Ascending aorta (tissue), 2 donors: ENCODE measurements at regions not wholly inside any gene's neighbourhood (a gene's known extent, or its start where the extent isn't known, plus 50 kb on each side); places are given as distances from the start of the nearest gene placed in this dataset.

Source experiments
- DNase-seq, 2 donors: peaks; one replicate each; pipeline ENCODE4 v3.0.0-alpha.2; 2019; ENCODE audit warnings: low spot score in 2 of 2
- H3K27ac ChIP-seq, 2 donors: fragments of 200-600 bp; sonication (generic); one replicate each; pipeline ENCODE4 v1.5.1; 2016 to 2017; ENCODE audit warnings: mild to moderate bottlenecking in 1 of 2
- H3K27me3 ChIP-seq: fragments of 200-600 bp; sonication (generic); one replicate; pipeline ENCODE4 v1.5.1; 2017
- H3K36me3 ChIP-seq, 2 donors: fragments of 200-600 bp; sonication (generic); one replicate each; pipeline ENCODE4 v1.5.1; 2016
- H3K4me1 ChIP-seq, 2 donors: fragments of 200-600 bp; sonication (generic); one replicate each; pipeline ENCODE4 v1.5.1; 2016 to 2017; ENCODE audit warnings: mild to moderate bottlenecking in 1 of 2
- H3K4me3 ChIP-seq, 2 donors: fragments of 200-600 bp; sonication (generic); one replicate each; pipeline ENCODE4 v1.5.1; 2016 to 2017; ENCODE audit warnings: mild to moderate bottlenecking in 1 of 2
- H3K9me3 ChIP-seq, 2 donors: fragments of 200-600 bp; sonication (generic); one replicate each; pipeline ENCODE4 v1.5.1; 2016
- CTCF ChIP-seq, 3 experiments: fragments of 200-600 bp in 2 of 3; fragments of 450-650 bp in 1 of 3; sonication (generic) in 2 of 3; IDR thresholded peaks; one replicate each; pipeline ENCODE4 v1.5.1; 2016 to 2019; ENCODE audit warnings: antibody characterized with exemption in 3 of 3, mild to moderate bottlenecking in 1 of 3, moderate library complexity in 1 of 3
- intact Hi-C: fragments of 100-400 bp; cut with DNase I; formaldehyde crosslinking; loops from one replicate; pipeline ENCODE4 v1.15.1; 2023

- H3K4me3 ChIP-seq, result no peak overlapping the region
- no peaks in the 10 kb centered on the region for H3K27me3 ChIP-seq
- no peaks in the 10 kb centered on the region for H3K9me3 ChIP-seq
- H3K27ac ChIP-seq, result no peak overlapping the region
- H3K4me1 ChIP-seq, result no peaks in the 10 kb centered on the region
- DNase-seq, result no peak
- H3K36me3 ChIP-seq, result no peaks in the 10 kb centered on the region
- no peak for TF ChIP-seq CTCF (IDR thresholded peaks at IDR 0.05)
- intact Hi-C loops, result loop anchor here (10.0 kb wide), 1 partner anchor 73 kb away; no protein-coding TSS in a partner anchor
Observed at GRCh38 chr1:232112076-232112475, 485.5 kb downstream of the DISC1 start.

DNA sequence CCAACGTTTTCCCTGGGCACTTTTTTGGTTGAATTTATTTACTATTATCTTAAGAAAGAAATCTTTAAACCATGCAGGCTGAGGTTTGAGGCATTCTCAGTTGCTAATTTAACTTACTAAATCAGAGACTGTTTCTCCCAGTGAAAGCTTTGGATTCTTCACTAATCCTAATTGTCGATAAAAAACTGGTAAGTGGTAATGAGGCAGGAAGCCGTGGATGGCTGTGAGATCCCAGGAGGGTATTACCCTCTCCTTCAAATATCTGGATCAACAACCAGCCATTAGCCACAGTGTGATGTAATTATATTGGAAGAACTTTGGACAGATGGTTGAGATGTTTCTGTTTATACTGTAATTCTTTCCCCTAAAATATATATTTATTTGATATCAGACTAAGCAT lies 485.0 kb downstream of the DISC1 start:
- H3K4me3 ChIP-seq, result no peak overlapping the region
- DNase-seq, result no peak
- no peak overlapping the region for H3K27ac ChIP-seq
- H3K27me3 ChIP-seq, result no peaks in the 10 kb centered on the region
- no peaks in the 10 kb centered on the region for H3K36me3 ChIP-seq
- intact Hi-C loops, result loop anchor here (10.0 kb wide), 1 partner anchor 73 kb away; no protein-coding TSS in a partner anchor
- no peaks in the 10 kb centered on the region for H3K4me1 ChIP-seq
- H3K9me3 ChIP-seq, result no peaks in the 10 kb centered on the region
- no peak for TF ChIP-seq CTCF (IDR thresholded peaks at IDR 0.05)

- H3K27me3 ChIP-seq, result no peaks in the 10 kb centered on the region
- H3K27ac ChIP-seq, result no peak overlapping the region
- DNase-seq, result no peak
- H3K9me3 ChIP-seq, result no peaks in the 10 kb centered on the region
- intact Hi-C loops, result loop anchor here (10.0 kb wide), 1 partner anchor 74 kb away; no protein-coding TSS in a partner anchor
- H3K4me1 ChIP-seq, result no peaks in the 10 kb centered on the region
- no peak overlapping the region for H3K4me3 ChIP-seq
- TF ChIP-seq CTCF (IDR thresholded peaks at IDR 0.05), result no peak
- H3K36me3 ChIP-seq, result no peaks in the 10 kb centered on the region
Observed at GRCh38 chr1:232110281-232111090, 483.9 kb downstream of the DISC1 start.

GRCh38 chr1:232109391-232109790 lies 482.8 kb downstream of the DISC1 start:
- Histone ChIP-seq H3K27me3 (no peaks in the 10 kb centered on the region), H3K36me3 (no peaks in the 10 kb centered on the region), H3K4me1 (no peaks in the 10 kb centered on the region), H3K27ac (no peak overlapping the region), H3K4me3 (no peak overlapping the region), H3K9me3 (no peaks in the 10 kb centered on the region)
- no peak for TF ChIP-seq CTCF (IDR thresholded peaks at IDR 0.05)
- no peak for DNase-seq
- intact Hi-C loops, result no loop called here

DNA sequence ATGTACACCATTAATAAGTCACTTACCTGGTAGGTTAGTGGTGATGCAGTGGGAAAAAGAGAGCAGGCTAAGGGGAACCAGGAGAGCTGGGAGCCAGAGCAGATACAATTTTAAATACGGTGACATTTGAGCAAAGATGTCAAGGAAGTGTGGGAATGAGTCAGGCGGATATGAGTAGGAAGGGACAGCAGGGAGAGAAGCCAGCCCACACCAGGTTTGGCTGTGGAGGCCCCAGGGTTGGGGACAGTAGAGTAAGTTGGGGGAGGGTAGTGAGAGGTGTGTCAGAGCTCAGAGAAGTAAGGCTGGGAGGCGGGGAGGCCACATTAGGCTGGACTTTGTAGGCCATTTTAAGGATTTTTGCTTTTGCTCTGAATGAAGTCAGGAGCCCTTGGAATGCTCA lies 482.0 kb downstream of the DISC1 start:
- no peak overlapping the region for H3K27ac ChIP-seq
- H3K36me3 ChIP-seq, result no peaks in the 10 kb centered on the region
- intact Hi-C loops, result no loop called here
- H3K4me1 ChIP-seq, result no peaks in the 10 kb centered on the region
- no peak for TF ChIP-seq CTCF (IDR thresholded peaks at IDR 0.05)
- no peak overlapping the region for H3K4me3 ChIP-seq
- no peaks in the 10 kb centered on the region for H3K27me3 ChIP-seq
- H3K9me3 ChIP-seq, result no peaks in the 10 kb centered on the region
- no peak for DNase-seq
